ENCODE measurements at regions not wholly inside any gene's neighbourhood (a gene's known extent, or its start where the extent isn't known, plus 50 kb on each side); places are given as distances from the start of the nearest gene placed in this dataset.

GRCh38 chr17:6343191-6343590 is 91.7 kb downstream of the AIPL1 start:
- BruUV-seq (replicated peaks), result no TSS peak
- Histone ChIP-seq H3K4me1 (ENCODE audit: control insufficient read depth, extremely low read depth, insufficient read depth, low read length) (no peaks in the 10 kb centered on the region), H3K4me2 (ENCODE audit: insufficient read depth, low read length) (no peak overlapping the region), H3K27me3 (ENCODE audit: control insufficient read depth in 2 of 2, insufficient read depth in 2 of 2, low read length in 2 of 2) (no peaks in the 10 kb centered on the region), H2AFZ (ENCODE audit: low read depth, low read length) (no peak overlapping the region), H3K9ac (replicated peaks; ENCODE audit: extremely low read depth, insufficient read depth, low read length) (no peak overlapping the region), H3K27ac (ENCODE audit: insufficient read depth, low read depth, low read length) (no peak overlapping the region), H3K9me1 (replicated peaks; ENCODE audit: control insufficient read depth, extremely low read depth, insufficient read depth, low read length) (no peaks in the 10 kb centered on the region), H3K9me3 (replicated peaks; ENCODE audit: control insufficient read depth, insufficient read depth, low read length) (no peaks in the 10 kb centered on the region), H3K79me2 (ENCODE audit: control insufficient read depth, insufficient read depth, low read length) (no peaks in the 10 kb centered on the region), H4K20me1 (replicated peaks; ENCODE audit: control insufficient read depth, extremely low read depth, insufficient read depth, low read length) (no peaks in the 10 kb centered on the region), H3K4me3 (replicated peaks in 1 of 3; ENCODE audit: insufficient read depth in 1 of 3, low read depth in 1 of 3, low read length in 3 of 3) (no peak overlapping the region), H3K36me3 (ENCODE audit: control insufficient read depth in 2 of 2, extremely low read depth in 1 of 2, insufficient read depth in 2 of 2, low read length in 2 of 2) (no peaks in the 10 kb centered on the region)
- FAIRE-seq (no peak), DNase-seq (ENCODE audit: low read depth, low spot score) (no peak)
- intact Hi-C loops (cut with micrococcal nuclease) (no loop called here), dilution Hi-C loops (cut with MboI; ENCODE audit: extremely low pct_ligation_motif_present, low sequenced_read_pairs) (no loop called here)
- ChIA-PET POLR2A (no interaction called here), CTCF (no interaction called here)
- TF ChIP-seq MYC (IDR thresholded peaks at IDR 0.05; ENCODE audit: low read depth, low read length) (no peak), CTCF (IDR thresholded peaks at IDR 0.05; ENCODE audit: extremely low read depth in 1 of 2, insufficient read depth in 1 of 2, low read depth in 1 of 2, low read length in 2 of 2) (no peak), FOS (IDR thresholded peaks at IDR 0.05; ENCODE audit: borderline replicate concordance, insufficient read depth, low read length) (no peak), POLR2AphosphoS5 (IDR thresholded peaks at IDR 0.05; ENCODE audit: insufficient read depth, low read depth, low read length) (no peak)

GRCh38 chr17:6340708-6341107 is 94.2 kb downstream of the AIPL1 start:
- no TSS peak for BruUV-seq (replicated peaks)
- Histone ChIP-seq H3K4me2 (ENCODE audit: insufficient read depth, low read length) (no peak overlapping the region), H3K27me3 (ENCODE audit: control insufficient read depth in 2 of 2, insufficient read depth in 2 of 2, low read length in 2 of 2) (peaks cover 0 to 3% of the 10 kb centered on the region in 2 experiments), H3K79me2 (ENCODE audit: control insufficient read depth, insufficient read depth, low read length) (no peaks in the 10 kb centered on the region), H3K36me3 (ENCODE audit: control insufficient read depth in 2 of 2, extremely low read depth in 1 of 2, insufficient read depth in 2 of 2, low read length in 2 of 2) (no peaks in the 10 kb centered on the region), H3K27ac (ENCODE audit: insufficient read depth, low read depth, low read length) (no peak overlapping the region), H3K4me1 (ENCODE audit: control insufficient read depth, extremely low read depth, insufficient read depth, low read length) (no peaks in the 10 kb centered on the region), H3K9me1 (replicated peaks; ENCODE audit: control insufficient read depth, extremely low read depth, insufficient read depth, low read length) (no peaks in the 10 kb centered on the region), H4K20me1 (replicated peaks; ENCODE audit: control insufficient read depth, extremely low read depth, insufficient read depth, low read length) (no peaks in the 10 kb centered on the region), H3K9ac (replicated peaks; ENCODE audit: extremely low read depth, insufficient read depth, low read length) (no peak overlapping the region), H2AFZ (ENCODE audit: low read depth, low read length) (no peak overlapping the region), H3K4me3 (replicated peaks in 1 of 3; ENCODE audit: insufficient read depth in 1 of 3, low read depth in 1 of 3, low read length in 3 of 3) (no peak overlapping the region), H3K9me3 (replicated peaks; ENCODE audit: control insufficient read depth, insufficient read depth, low read length) (no peaks in the 10 kb centered on the region)
- no peak for TF ChIP-seq MYC (IDR thresholded peaks at IDR 0.05; ENCODE audit: low read depth, low read length)
- no peak for TF ChIP-seq MAX (IDR thresholded peaks at IDR 0.05; ENCODE audit: insufficient read depth, insufficient read length)
- TF ChIP-seq POLR2A (IDR thresholded peaks at IDR 0.05; ENCODE audit: low read depth, low read length), result no peak
- no peak for TF ChIP-seq POLR2AphosphoS5 (IDR thresholded peaks at IDR 0.05; ENCODE audit: insufficient read depth, low read depth, low read length)
- no peak for TF ChIP-seq CTCF (IDR thresholded peaks at IDR 0.05; ENCODE audit: extremely low read depth in 1 of 2, insufficient read depth in 1 of 2, low read depth in 1 of 2, low read length in 2 of 2)
- no peak for TF ChIP-seq JUN (IDR thresholded peaks at IDR 0.05; ENCODE audit: borderline replicate concordance, insufficient read depth, insufficient read length, low read depth)
- no peak for TF ChIP-seq FOS (IDR thresholded peaks at IDR 0.05; ENCODE audit: borderline replicate concordance, insufficient read depth, low read length)
- intact Hi-C loops (cut with micrococcal nuclease) (loop anchor here (1.0 kb wide), 1 partner anchor 40 kb away; no protein-coding TSS in a partner anchor), dilution Hi-C loops (cut with MboI; ENCODE audit: extremely low pct_ligation_motif_present, low sequenced_read_pairs) (no loop called here)
- no peak for FAIRE-seq
- no peak for DNase-seq (ENCODE audit: low read depth, low spot score)
- POLR2A ChIA-PET, result no interaction called here
- CTCF ChIA-PET, result interaction anchor here (1.0 to 2.3 kb wide), 3 partner anchors 10 to 20 kb away, joined by 3 to 5 read pairs (median 3); no protein-coding TSS in a partner anchor
